GM13976 (cell line): ENCODE measurements at regions not wholly inside any gene's neighbourhood (a gene's known extent, or its start where the extent isn't known, plus 50 kb on each side); places are given as distances from the start of the nearest gene placed in this dataset.

Experiments used
- DNase-seq: peaks from one replicate; pipeline ENCODE4 v3.0.0; 2012; ENCODE audit warnings: low spot score
- CTCF ChIP-seq: IDR thresholded peaks from 2 replicates; pipeline ENCODE4 v1.5.1; 2012; ENCODE audit warnings: borderline replicate concordance, mild to moderate bottlenecking; ENCODE audit not compliant: insufficient read depth; ENCODE audit errors: extremely low read depth, missing control alignments, control extremely low read depth
- in situ Hi-C: fragments of 300-500 bp; cut with MboI; formaldehyde crosslinking; loops from one replicate; pipeline ENCODE4 v1.12.0; 2022; ENCODE audit warnings: low sequenced_read_pairs, mixed read lengths, inconsistent platforms; ENCODE audit not compliant: unreplicated experiment

- TF ChIP-seq CTCF: no peak
- no peak for DNase-seq
- in situ Hi-C loops: no loop called here
Observed at GRCh38 chr2:107001062-107001461, 115.1 kb upstream of the ST6GAL2 start.

- no peak for DNase-seq
- in situ Hi-C loops: no loop called here
- no peak for TF ChIP-seq CTCF
Observed at GRCh38 chr2:107001551-107001950, 115.6 kb upstream of the ST6GAL2 start.

- no peak for DNase-seq
- in situ Hi-C loops: no loop called here
- no peak for TF ChIP-seq CTCF
Observed at GRCh38 chr2:107001964-107002696, 116.2 kb upstream of the ST6GAL2 start.

- TF ChIP-seq CTCF: no peak
- in situ Hi-C loops: no loop called here
Observed at GRCh38 chr2:107002735-107003134, 116.8 kb upstream of the ST6GAL2 start.

GRCh38 chr2:107005853-107006252 is 119.9 kb upstream of the ST6GAL2 start:
- TF ChIP-seq CTCF: no peak
- no peak for DNase-seq
- in situ Hi-C loops: no loop called here

More at GRCh38 chr2:107002735-107003134, 116.8 kb upstream of the ST6GAL2 start:
- no peak for DNase-seq

- in situ Hi-C loops: no loop called here
- no peak for TF ChIP-seq CTCF
- DNase-seq: no peak
Observed at GRCh38 chr2:107006836-107007235, 120.9 kb upstream of the ST6GAL2 start.
